SU-DHL-6 (cell line): ENCODE measurements at regions not wholly inside any gene's neighbourhood (a gene's known extent, or its start where the extent isn't known, plus 50 kb on each side); places are given as distances from the start of the nearest gene placed in this dataset.

Experiments
- CTCF ChIP-seq: fragments of 200-600 bp; sonication (generic); IDR thresholded peaks from one replicate; pipeline ENCODE4 v1.5.1; 2017; ENCODE audit warnings: antibody characterized with exemption, mild to moderate bottlenecking, low read length, moderate library complexity; ENCODE audit not compliant: insufficient read depth, poor library complexity, severe bottlenecking
- EZH2phosphoT487 ChIP-seq: fragments of 200-600 bp; sonication (generic), shearing (Covaris generic); conservative IDR thresholded peaks from 2 replicates; pipeline ENCODE4 v1.6.1; 2018; ENCODE audit warnings: mild to moderate bottlenecking, antibody characterized with exemption, low read length, moderate library complexity, mixed read lengths

DNA sequence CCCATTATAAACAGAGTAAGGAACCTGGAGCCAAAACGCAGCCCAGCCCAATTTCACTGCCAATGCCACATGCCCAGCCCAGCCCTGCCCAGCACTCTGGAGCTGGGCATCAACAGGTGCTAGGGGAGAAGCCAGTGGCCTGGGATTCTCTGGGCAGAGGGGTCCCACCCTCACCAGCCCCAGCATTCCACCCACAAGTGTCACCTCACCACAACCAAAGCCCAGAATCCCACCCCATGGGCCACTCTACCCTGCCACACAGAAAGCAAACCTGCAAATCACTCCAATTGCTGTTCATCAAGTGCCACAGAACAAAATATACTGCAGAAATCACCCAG is 102.5 kb upstream of the CDH5 start:
- TF ChIP-seq CTCF (no peak), EZH2phosphoT487 (no peak)
